ENCODE measurements at regions not wholly inside any gene's neighbourhood (a gene's known extent, or its start where the extent isn't known, plus 50 kb on each side); places are given as distances from the start of the nearest gene placed in this dataset.

- DNase-seq: no peak
- intact Hi-C loops (cut with DNase I; ENCODE audit: low total_unique reads): no loop called here
Observed at GRCh38 chr1:77614037-77614436, 68.4 kb downstream of the ZZZ3 start.

More at GRCh38 chr1:77614037-77614436, 68.4 kb downstream of the ZZZ3 start:
- H3K4me3 ChIP-seq: no peak overlapping the region
- H3K9me3 ChIP-seq: peaks cover 0 to 13% (median 5%) of the 10 kb centered on the region in 4 donors
- H3K27ac ChIP-seq: no peak overlapping the region
- TF ChIP-seq POLR2A (IDR thresholded peaks at IDR 0.05) (no peak), POLR2AphosphoS5 (IDR thresholded peaks at IDR 0.05) (no peak), EP300 (IDR thresholded peaks at IDR 0.05) (no peak), CTCF (IDR thresholded peaks at IDR 0.05) (no peak)
- H3K27me3 ChIP-seq: no peaks in the 10 kb centered on the region
- peaks cover 0 to 20% (median 5%) of the 10 kb centered on the region in 4 donors for H3K36me3 ChIP-seq
- H3K4me1 ChIP-seq: no peaks in the 10 kb centered on the region
- 91 to 95% (median 94%) methylated on average over 4 of the region's 4 CpGs for WGBS, 5 donors

Small RNA genes lying in the stretch of these regions (small RNA-seq; reads per million reads assigned to genes)
- gene RNA5SP20: 0 reads per million in 4 donors
